GM23338 (cell line): ENCODE measurements at regions not wholly inside any gene's neighbourhood (a gene's known extent, or its start where the extent isn't known, plus 50 kb on each side); places are given as distances from the start of the nearest gene placed in this dataset.

Source experiments
- ATAC-seq: fragments of 200-7000 bp; cut with Tn5 transposase; 3 replicates; pipeline ENCODE4 v1.9.1; 2020
- DNase-seq: peaks from one replicate; pipeline ENCODE4 v3.0.0-alpha.2; 2015; ENCODE audit warnings: low spot score
- H2AFZ ChIP-seq: fragments of 200-600 bp; sonication (generic); 2 replicates; pipeline ENCODE4 v1.8.0; 2016; ENCODE audit warnings: antibody characterized with exemption, mild to moderate bottlenecking, moderate library complexity
- H3F3A ChIP-seq: fragments of 200-600 bp; sonication (generic); replicated peaks from 2 replicates; pipeline ENCODE4 v1.8.0; 2017; ENCODE audit warnings: antibody characterized with exemption, mixed run types, low read depth
- H3K27ac ChIP-seq: fragments of 200-600 bp; sonication (generic); 2 replicates; pipeline ENCODE4 v1.6.1; 2016; ENCODE audit warnings: low read depth
- H3K27me3 ChIP-seq: fragments of 200-600 bp; sonication (generic); 2 replicates; pipeline ENCODE4 v1.8.0; 2016; ENCODE audit warnings: mild to moderate bottlenecking, mixed run types, moderate library complexity; ENCODE audit not compliant: insufficient read depth
- H3K36me3 ChIP-seq: fragments of 200-600 bp; sonication (generic); 2 replicates; pipeline ENCODE4 v1.8.0; 2016; ENCODE audit warnings: mild to moderate bottlenecking; ENCODE audit not compliant: insufficient read depth
- H3K4me1 ChIP-seq: fragments of 200-600 bp; sonication (generic); 2 replicates; pipeline ENCODE4 v1.8.0; 2016; ENCODE audit warnings: mild to moderate bottlenecking, moderate library complexity; ENCODE audit not compliant: insufficient read depth
- H3K4me2 ChIP-seq: fragments of 200-600 bp; sonication (generic); 2 replicates; pipeline ENCODE4 v1.7.1; 2017; ENCODE audit warnings: mixed run types
- H3K4me3 ChIP-seq: fragments of 200-600 bp; sonication (generic); 2 replicates; pipeline ENCODE4 v1.6.1; 2016; ENCODE audit warnings: mixed run types
- H3K79me2 ChIP-seq: fragments of 200-600 bp; sonication (generic); replicated peaks from 2 replicates; pipeline ENCODE4 v1.8.0; 2017; ENCODE audit warnings: mild to moderate bottlenecking; ENCODE audit not compliant: insufficient read depth
- H3K9me2 ChIP-seq: fragments of 200-600 bp; sonication (generic); 2 replicates; pipeline ENCODE4 v1.8.0; 2017; ENCODE audit not compliant: insufficient read depth
- H4K20me1 ChIP-seq: fragments of 200-600 bp; sonication (generic); replicated peaks from 2 replicates; pipeline ENCODE4 v1.8.0; 2017; ENCODE audit warnings: mild to moderate bottlenecking; ENCODE audit not compliant: insufficient read depth
- H3K27ac Mint-ChIP-seq: 2 replicates; pipeline ENCODE4 v1.8.0; 2020; ENCODE audit warnings: inconsistent platforms, mild to moderate bottlenecking, moderate library complexity, mixed read lengths
- H3K27me3 Mint-ChIP-seq: 3 replicates; pipeline ENCODE4 v1.8.0; 2022; ENCODE audit warnings: low read depth, mild to moderate bottlenecking, moderate library complexity, mixed read lengths, inconsistent platforms; ENCODE audit not compliant: insufficient read depth, poor library complexity
- H3K36me3 Mint-ChIP-seq: 3 replicates; pipeline ENCODE4 v1.8.0; 2021; ENCODE audit warnings: low read depth, mild to moderate bottlenecking, inconsistent platforms, moderate library complexity, mixed read lengths
- H3K4me1 Mint-ChIP-seq: 3 replicates; pipeline ENCODE4 v1.8.0; 2020; ENCODE audit warnings: mild to moderate bottlenecking, inconsistent platforms, mixed read lengths
- H3K4me3 Mint-ChIP-seq: 3 replicates; pipeline ENCODE4 v1.8.0; 2021; ENCODE audit warnings: moderate library complexity, mild to moderate bottlenecking, inconsistent platforms, mixed read lengths
- H3K9me3 Mint-ChIP-seq: 3 replicates; pipeline ENCODE4 v1.8.0; 2020; ENCODE audit warnings: moderate library complexity, mild to moderate bottlenecking, inconsistent platforms, mixed read lengths
- CREB1 ChIP-seq: fragments of 250-450 bp; sonication (Bioruptor Pico); IDR thresholded peaks from 2 replicates; pipeline ENCODE4 v1.5.0; 2020; ENCODE audit warnings: low read depth, mild to moderate bottlenecking, moderate library complexity
- CTCF ChIP-seq, 2 experiments: fragments of 200-600 bp in 1 of 2; sonication (generic) in 1 of 2; conservative IDR thresholded peaks; 2 replicates each; pipeline versions ENCODE4 v1.5.1 to v1.6.1; 2016 to 2017; ENCODE audit warnings: antibody characterized with exemption in 2 of 2, low read depth in 2 of 2, mild to moderate bottlenecking in 2 of 2, moderate library complexity in 1 of 2
- ETS1 ChIP-seq: IDR thresholded peaks from 2 replicates; pipeline ENCODE4 v1.6.1; 2016; ENCODE audit warnings: antibody characterized with exemption
- EZH2phosphoT487 ChIP-seq: fragments of 200-600 bp; sonication (generic); IDR thresholded peaks from one replicate; pipeline ENCODE4 v1.8.1; 2018; ENCODE audit warnings: antibody characterized with exemption; ENCODE audit not compliant: unreplicated experiment
- JUNB ChIP-seq: IDR thresholded peaks from one replicate; pipeline ENCODE4 v1.6.1; 2016; ENCODE audit warnings: antibody characterized with exemption; ENCODE audit not compliant: unreplicated experiment
- POLR2AphosphoS5 ChIP-seq: IDR thresholded peaks from 2 replicates; pipeline ENCODE4 v1.6.1; 2016; ENCODE audit warnings: antibody characterized with exemption, low read depth
- STAT1 ChIP-seq: IDR thresholded peaks from one replicate; pipeline ENCODE4 v1.6.1; 2016; ENCODE audit warnings: antibody characterized with exemption; ENCODE audit not compliant: unreplicated experiment
- ZNF114 ChIP-seq: fragments of 250-450 bp; sonication (Bioruptor Pico); IDR thresholded peaks from 2 replicates; pipeline ENCODE4 v1.5.0; 2020; ENCODE audit warnings: mild to moderate bottlenecking, moderate library complexity
- ZNF331 ChIP-seq: fragments of 250-450 bp; sonication (Bioruptor Pico); IDR thresholded peaks from 2 replicates; pipeline ENCODE4 v1.5.0; 2020; ENCODE audit warnings: low read depth, mild to moderate bottlenecking, moderate library complexity

GRCh38 chr4:54167508-54167907 lies 61.6 kb upstream of the PDGFRA start:
- no peaks in the 10 kb centered on the region for H3K9me2 ChIP-seq
- H3K27me3 Mint-ChIP-seq: peaks cover 4% of the 10 kb centered on the region
- no peak for DNase-seq

GRCh38 chr4:54169176-54169575 lies 59.9 kb upstream of the PDGFRA start:
- no peaks in the 10 kb centered on the region for H3K36me3 ChIP-seq
- DNase-seq: no peak
- H3K4me1 Mint-ChIP-seq: no peaks in the 10 kb centered on the region
- H3K9me3 Mint-ChIP-seq: no peaks in the 10 kb centered on the region
- no peak overlapping the region for H3K27ac ChIP-seq
- no peaks in the 10 kb centered on the region for H3K36me3 Mint-ChIP-seq
- H2AFZ ChIP-seq: peak overlapping the region; percentile 6; the same call in 1 of the 2 replicates
- no peak for TF ChIP-seq EZH2phosphoT487
- no peak for TF ChIP-seq ZNF331 (CRISPR knock-in tag)
- no peak for TF ChIP-seq CTCF (conservative IDR thresholded peaks at IDR 0.05; ENCODE audit: low read depth in 2 of 2)
- H3K4me3 Mint-ChIP-seq: no peak overlapping the region
- H3K4me2 ChIP-seq: no peak overlapping the region
- no peak overlapping the region for H3K27ac Mint-ChIP-seq
- peaks cover 4% of the 10 kb centered on the region for H3K27me3 Mint-ChIP-seq
- no peaks in the 10 kb centered on the region for H3K9me2 ChIP-seq
- no peaks in the 10 kb centered on the region for H3K4me1 ChIP-seq
- H3K4me3 ChIP-seq: no peak overlapping the region
- H4K20me1 ChIP-seq: no peaks in the 10 kb centered on the region
- no peak for ATAC-seq
- H3K79me2 ChIP-seq: no peaks in the 10 kb centered on the region
- no peaks in the 10 kb centered on the region for H3F3A ChIP-seq
- H3K27me3 ChIP-seq: no peaks in the 10 kb centered on the region

More at GRCh38 chr4:54167508-54167907, 61.6 kb upstream of the PDGFRA start:
- Mint-ChIP-seq H3K36me3 (no peaks in the 10 kb centered on the region), H3K4me1 (no peaks in the 10 kb centered on the region), H3K27ac (no peak overlapping the region), H3K4me3 (no peak overlapping the region), H3K9me3 (no peaks in the 10 kb centered on the region)
- H3K79me2 ChIP-seq: no peaks in the 10 kb centered on the region
- no peak overlapping the region for H3K4me2 ChIP-seq
- no peaks in the 10 kb centered on the region for H3K36me3 ChIP-seq
- no peaks in the 10 kb centered on the region for H3K27me3 ChIP-seq
- no peak overlapping the region for H3K4me3 ChIP-seq
- TF ChIP-seq ZNF114 (CRISPR knock-in tag) (no peak), EZH2phosphoT487 (no peak), POLR2AphosphoS5 (no peak)
- H3K4me1 ChIP-seq: no peaks in the 10 kb centered on the region
- no peaks in the 10 kb centered on the region for H3F3A ChIP-seq
- no peak for ATAC-seq
- no peaks in the 10 kb centered on the region for H4K20me1 ChIP-seq
- no peak overlapping the region for H3K27ac ChIP-seq
- H2AFZ ChIP-seq: no peak overlapping the region

DNA sequence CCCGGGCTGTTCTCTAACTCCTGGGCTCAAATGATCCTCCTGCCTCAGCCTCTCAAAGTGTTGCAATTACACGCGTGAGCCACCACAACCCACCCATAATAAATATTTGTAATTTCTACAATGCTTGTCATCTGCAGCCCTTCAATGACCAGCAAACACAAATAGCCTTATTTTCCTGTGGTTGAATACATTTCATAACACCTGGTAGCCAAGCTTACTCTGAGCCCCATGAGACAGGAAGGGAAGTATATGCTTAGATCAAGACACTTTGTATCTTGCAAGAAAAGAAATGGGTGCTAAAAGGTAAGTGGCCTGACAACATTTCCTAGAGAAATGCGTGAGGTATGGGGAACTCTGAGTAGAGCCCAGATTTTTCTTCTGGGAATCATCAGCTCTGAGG lies 56.9 kb upstream of the PDGFRA start:
- H3K4me3 Mint-ChIP-seq: no peak overlapping the region
- TF ChIP-seq EZH2phosphoT487: no peak
- TF ChIP-seq CREB1 (CRISPR knock-in tag): no peak
- no peak for TF ChIP-seq JUNB
- no peak for TF ChIP-seq ETS1
- TF ChIP-seq STAT1: no peak

More for the DNA sequence above, 56.9 kb upstream of the PDGFRA start:
- Histone ChIP-seq H3K79me2 (no peaks in the 10 kb centered on the region), H3K4me1 (no peaks in the 10 kb centered on the region), H3K9me2 (no peaks in the 10 kb centered on the region), H4K20me1 (no peaks in the 10 kb centered on the region), H3K27me3 (no peaks in the 10 kb centered on the region), H3K4me2 (no peak overlapping the region), H3F3A (no peaks in the 10 kb centered on the region), H3K4me3 (no peak overlapping the region), H3K36me3 (no peaks in the 10 kb centered on the region), H2AFZ (no peak overlapping the region), H3K27ac (no peak overlapping the region)
- H3K9me3 Mint-ChIP-seq: no peaks in the 10 kb centered on the region
- no peak for ATAC-seq
- peaks cover 4% of the 10 kb centered on the region for H3K27me3 Mint-ChIP-seq
- no peaks in the 10 kb centered on the region for H3K4me1 Mint-ChIP-seq
- no peak overlapping the region for H3K27ac Mint-ChIP-seq
- H3K36me3 Mint-ChIP-seq: no peaks in the 10 kb centered on the region
- no peak for DNase-seq
